ENCODE measurements at regions not wholly inside any gene's neighbourhood (a gene's known extent, or its start where the extent isn't known, plus 50 kb on each side); places are given as distances from the start of the nearest gene placed in this dataset.

DNA sequence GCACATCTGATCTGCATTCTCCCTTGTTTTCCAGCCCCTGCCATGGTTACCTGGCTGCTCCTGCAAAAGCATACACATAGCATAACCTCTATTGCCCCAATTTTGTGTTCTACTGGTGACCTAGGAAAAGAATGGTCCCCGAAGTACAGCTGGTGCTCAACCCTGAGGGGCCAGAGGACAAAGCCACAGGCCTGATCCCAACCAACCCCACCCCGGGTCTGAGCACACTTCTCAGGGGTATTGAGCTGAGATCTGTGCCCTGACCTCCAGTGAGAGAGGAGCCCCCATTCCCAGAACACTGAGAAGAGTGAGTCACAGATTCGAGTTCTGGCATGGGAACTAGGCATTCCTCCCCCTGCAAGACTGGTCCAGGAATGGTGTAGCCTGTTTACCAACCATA, 465.5 kb upstream of the ACTRT1 start:
- TF ChIP-seq, protein P1, sequence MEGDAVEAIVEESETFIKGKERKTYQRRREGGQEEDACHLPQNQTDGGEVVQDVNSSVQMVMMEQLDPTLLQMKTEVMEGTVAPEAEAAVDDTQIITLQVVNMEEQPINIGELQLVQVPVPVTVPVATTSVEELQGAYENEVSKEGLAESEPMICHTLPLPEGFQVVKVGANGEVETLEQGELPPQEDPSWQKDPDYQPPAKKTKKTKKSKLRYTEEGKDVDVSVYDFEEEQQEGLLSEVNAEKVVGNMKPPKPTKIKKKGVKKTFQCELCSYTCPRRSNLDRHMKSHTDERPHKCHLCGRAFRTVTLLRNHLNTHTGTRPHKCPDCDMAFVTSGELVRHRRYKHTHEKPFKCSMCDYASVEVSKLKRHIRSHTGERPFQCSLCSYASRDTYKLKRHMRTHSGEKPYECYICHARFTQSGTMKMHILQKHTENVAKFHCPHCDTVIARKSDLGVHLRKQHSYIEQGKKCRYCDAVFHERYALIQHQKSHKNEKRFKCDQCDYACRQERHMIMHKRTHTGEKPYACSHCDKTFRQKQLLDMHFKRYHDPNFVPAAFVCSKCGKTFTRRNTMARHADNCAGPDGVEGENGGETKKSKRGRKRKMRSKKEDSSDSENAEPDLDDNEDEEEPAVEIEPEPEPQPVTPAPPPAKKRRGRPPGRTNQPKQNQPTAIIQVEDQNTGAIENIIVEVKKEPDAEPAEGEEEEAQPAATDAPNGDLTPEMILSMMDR (IDR thresholded peaks at IDR 0.05; ENCODE audit: insufficient read depth, low read length, poor library complexity, severe bottlenecking): no peak
- TF ChIP-seq EZH2phosphoT487 (conservative IDR thresholded peaks at IDR 0.05; ENCODE audit: low read length): no peak

Measured in SU-DHL-6 (cell line).